ENCODE measurements at regions not wholly inside any gene's neighbourhood (a gene's known extent, or its start where the extent isn't known, plus 50 kb on each side); places are given as distances from the start of the nearest gene placed in this dataset.

GRCh38 chrX:6810776-6811175, 275.9 kb upstream of the VCX3A start:
- Histone ChIP-seq H3K27ac (no peak overlapping the region), H3K9me3 (ENCODE audit: low read depth) (no peaks in the 10 kb centered on the region), H2AFZ (no peak overlapping the region), H3K4me3 (no peak overlapping the region), H3K4me1 (ENCODE audit: insufficient read depth) (no peaks in the 10 kb centered on the region), H4K20me1 (ENCODE audit: insufficient read depth, poor library complexity, severe bottlenecking) (no peaks in the 10 kb centered on the region), H3K4me2 (no peak overlapping the region), H3K27me3 (no peaks in the 10 kb centered on the region), H3K79me2 (no peaks in the 10 kb centered on the region), H3K9me2 (replicated peaks; ENCODE audit: insufficient read depth) (no peaks in the 10 kb centered on the region), H3K36me3 (replicated peaks; ENCODE audit: insufficient read depth, low read depth) (no peaks in the 10 kb centered on the region)
- 62% methylated on average over 2 of the region's 2 CpGs for WGBS (ENCODE audit: low lambda C conversion rate, missing lambda C conversion rate)
- DNase-seq (ENCODE audit: low spot score): no peak
- TF ChIP-seq CTCF (IDR thresholded peaks at IDR 0.05; ENCODE audit: poor library complexity) (no peak), EZH2 (IDR thresholded peaks at IDR 0.05; ENCODE audit: borderline replicate concordance) (no peak), EZH2phosphoT487 (IDR thresholded peaks at IDR 0.05; ENCODE audit: low read depth, severe bottlenecking, unreplicated experiment) (no peak)

GRCh38 chrX:6803607-6804006, 268.7 kb upstream of the VCX3A start:
- Histone ChIP-seq H3K4me1 (ENCODE audit: insufficient read depth) (no peaks in the 10 kb centered on the region), H3K9me3 (ENCODE audit: low read depth) (no peaks in the 10 kb centered on the region), H4K20me1 (ENCODE audit: insufficient read depth, poor library complexity, severe bottlenecking) (no peaks in the 10 kb centered on the region), H3K36me3 (replicated peaks; ENCODE audit: insufficient read depth, low read depth) (no peaks in the 10 kb centered on the region), H3K79me2 (no peaks in the 10 kb centered on the region), H3K27ac (no peak overlapping the region), H3K27me3 (no peaks in the 10 kb centered on the region), H3K4me2 (no peak overlapping the region), H3K9me2 (replicated peaks; ENCODE audit: insufficient read depth) (no peaks in the 10 kb centered on the region), H3K4me3 (no peak overlapping the region), H2AFZ (no peak overlapping the region)
- no peak for TF ChIP-seq CTCF (IDR thresholded peaks at IDR 0.05; ENCODE audit: poor library complexity)
- no peak for DNase-seq (ENCODE audit: low spot score)
- WGBS (ENCODE audit: low lambda C conversion rate, missing lambda C conversion rate): 53% methylated on average over 6 of the region's 6 CpGs

- H3K9me3 ChIP-seq (ENCODE audit: low read depth): no peaks in the 10 kb centered on the region
- TF ChIP-seq CTCF (IDR thresholded peaks at IDR 0.05; ENCODE audit: poor library complexity) (no peak), EZH2 (IDR thresholded peaks at IDR 0.05; ENCODE audit: borderline replicate concordance) (no peak), EZH2phosphoT487 (IDR thresholded peaks at IDR 0.05; ENCODE audit: low read depth, severe bottlenecking, unreplicated experiment) (no peak)
Observed at GRCh38 chrX:6793000-6793399, 258.1 kb upstream of the VCX3A start.

GRCh38 chrX:6783912-6784311, 249.0 kb upstream of the VCX3A start:
- no peak overlapping the region for H3K4me3 ChIP-seq
- H3K27me3 ChIP-seq: no peaks in the 10 kb centered on the region
- no peak overlapping the region for H3K4me2 ChIP-seq
- H2AFZ ChIP-seq: no peak overlapping the region
- no peaks in the 10 kb centered on the region for H3K79me2 ChIP-seq
- TF ChIP-seq EZH2 (IDR thresholded peaks at IDR 0.05; ENCODE audit: borderline replicate concordance) (no peak), EZH2phosphoT487 (IDR thresholded peaks at IDR 0.05; ENCODE audit: low read depth, severe bottlenecking, unreplicated experiment) (no peak), CTCF (IDR thresholded peaks at IDR 0.05; ENCODE audit: poor library complexity) (no peak)
- no peak for DNase-seq (ENCODE audit: low spot score)
- WGBS (ENCODE audit: low lambda C conversion rate, missing lambda C conversion rate): 65% methylated on average over 3 of the region's 3 CpGs
- no peak overlapping the region for H3K27ac ChIP-seq
- H4K20me1 ChIP-seq (ENCODE audit: insufficient read depth, poor library complexity, severe bottlenecking): no peaks in the 10 kb centered on the region
- H3K9me2 ChIP-seq (replicated peaks; ENCODE audit: insufficient read depth): no peaks in the 10 kb centered on the region
- no peaks in the 10 kb centered on the region for H3K36me3 ChIP-seq (replicated peaks; ENCODE audit: insufficient read depth, low read depth)
- H3K4me1 ChIP-seq (ENCODE audit: insufficient read depth): no peaks in the 10 kb centered on the region
- no peaks in the 10 kb centered on the region for H3K9me3 ChIP-seq (ENCODE audit: low read depth)

More at GRCh38 chrX:6793000-6793399, 258.1 kb upstream of the VCX3A start:
- H4K20me1 ChIP-seq (ENCODE audit: insufficient read depth, poor library complexity, severe bottlenecking): no peaks in the 10 kb centered on the region
- no peak overlapping the region for H2AFZ ChIP-seq
- H3K9me2 ChIP-seq (replicated peaks; ENCODE audit: insufficient read depth): no peaks in the 10 kb centered on the region
- H3K4me2 ChIP-seq: no peak overlapping the region
- H3K4me3 ChIP-seq: no peak overlapping the region
- WGBS (ENCODE audit: low lambda C conversion rate, missing lambda C conversion rate): 79% methylated on average over 5 of the region's 5 CpGs
- H3K27ac ChIP-seq: no peak overlapping the region
- no peaks in the 10 kb centered on the region for H3K79me2 ChIP-seq
- no peaks in the 10 kb centered on the region for H3K4me1 ChIP-seq (ENCODE audit: insufficient read depth)
- no peak for DNase-seq (ENCODE audit: low spot score)
- no peaks in the 10 kb centered on the region for H3K36me3 ChIP-seq (replicated peaks; ENCODE audit: insufficient read depth, low read depth)
- H3K27me3 ChIP-seq: no peaks in the 10 kb centered on the region

Measured in hepatocyte (in vitro differentiated cells).